Adrenal gland (tissue), 9 donors: ENCODE measurements at regions not wholly inside any gene's neighbourhood (a gene's known extent, or its start where the extent isn't known, plus 50 kb on each side); places are given as distances from the start of the nearest gene placed in this dataset.

Source experiments
- DNase-seq, 7 donors: peaks; one replicate each; pipeline ENCODE4 v3.0.0-alpha.2; 2019 to 2020
- H3K27ac ChIP-seq, 5 donors: fragments of 200-600 bp; sonication (generic) in 4 of 5; 1 replicate in 3 of 5; 2 replicates in 2 of 5; pipeline versions ENCODE4 v1.5.1 to v1.8.0; 2016 to 2020; ENCODE audit warnings: mild to moderate bottlenecking in 1 of 5
- H3K27me3 ChIP-seq: fragments of 200-600 bp; 2 replicates; pipeline ENCODE4 v1.8.0; 2021
- H3K36me3 ChIP-seq, 2 donors: fragments of 200-600 bp; replicated peaks in 1 of 2; 1 replicate in 1 of 2; 2 replicates in 1 of 2; pipeline versions ENCODE4 v1.5.1 to v1.8.0; 2018 to 2022
- H3K4me1 ChIP-seq, 2 donors: fragments of 200-600 bp; replicated peaks in 1 of 2; 1 replicate in 1 of 2; 2 replicates in 1 of 2; pipeline versions ENCODE4 v1.5.1 to v1.8.0; 2018 to 2021
- H3K4me3 ChIP-seq, 4 donors: fragments of 200-600 bp; sonication (generic) in 3 of 4; one replicate each; pipeline ENCODE4 v1.5.1; 2016 to 2018
- H3K9me3 ChIP-seq, 3 donors: fragments of 200-600 bp; sonication (generic) in 1 of 3; replicated peaks in 1 of 3; 1 replicate in 2 of 3; 2 replicates in 1 of 3; pipeline versions ENCODE4 v1.5.1 to v1.8.0; 2016 to 2021
- CTCF ChIP-seq, 6 experiments: fragments of 450-650 bp in 4 of 6; fragments of 200-600 bp in 2 of 6; sonication (generic) in 1 of 6; IDR thresholded peaks; 1 replicate in 5 of 6; 2 replicates in 1 of 6; pipeline versions ENCODE4 v1.5.1 to v1.8.0; 2016 to 2021; ENCODE audit warnings: antibody characterized with exemption in 6 of 6, mild to moderate bottlenecking in 2 of 6, moderate library complexity in 1 of 6
- POLR2A ChIP-seq, 2 donors: fragments of 450-650 bp; IDR thresholded peaks; one replicate each; pipeline ENCODE4 v1.6.1; 2017; ENCODE audit warnings: antibody characterized with exemption in 2 of 2, mild to moderate bottlenecking in 2 of 2, moderate library complexity in 1 of 2
- WGBS, 4 donors: extraction: QIAGEN DNeasy Blood & Tissue Kit in 2 of 4; methylation state at CpG; one replicate each; pipeline versions ENCODE4 v1.1.5 to v1.1.7; 2013 to 2017; 5-methylcytosine and 5-hydroxymethylcytosine counted together
- intact Hi-C, 2 donors: fragments of 100-400 bp; cut with DNase I; formaldehyde crosslinking; loops; one replicate each; pipeline versions ENCODE4 v1.14.1 to v1.15.0; 2022 to 2023
- donor health status: healthy with polysubstance abuse.
- donor health status: Bipolar disorder and iron deficiency.
- donor health status: DM: yes; HTN: yes; CAD: no.
- donor health status: DM: no; HTN: no; CAD: no.
- donor health status: DM: no; HTN: no; CAD: no.

GRCh38 chr6:105546754-105547153 lies 143.9 kb upstream of the PREP start:
- H3K27me3 ChIP-seq = no peaks in the 10 kb centered on the region
- no peak overlapping the region for H3K4me3 ChIP-seq
- H3K4me1 ChIP-seq = no peaks in the 10 kb centered on the region
- no peaks in the 10 kb centered on the region for H3K9me3 ChIP-seq
- no peak for DNase-seq
- no peaks in the 10 kb centered on the region for H3K36me3 ChIP-seq
- H3K27ac ChIP-seq = no peak overlapping the region
- no peak for TF ChIP-seq CTCF (IDR thresholded peaks at IDR 0.05)
- TF ChIP-seq POLR2A (IDR thresholded peaks at IDR 0.05) = no peak
- intact Hi-C loops = no loop called here
- 64 to 79% (median 68%) methylated on average over 2 of the region's 2 CpGs for WGBS, 4 donors

GRCh38 chr6:105545947-105546731 lies 143.3 kb upstream of the PREP start:
- H3K4me3 ChIP-seq = no peak overlapping the region
- TF ChIP-seq POLR2A (IDR thresholded peaks at IDR 0.05) (no peak), CTCF (IDR thresholded peaks at IDR 0.05) (no peak)
- H3K4me1 ChIP-seq = no peaks in the 10 kb centered on the region
- no peaks in the 10 kb centered on the region for H3K36me3 ChIP-seq
- intact Hi-C loops = no loop called here
- no peak overlapping the region for H3K27ac ChIP-seq
- no peaks in the 10 kb centered on the region for H3K27me3 ChIP-seq
- no peaks in the 10 kb centered on the region for H3K9me3 ChIP-seq
- DNase-seq = no peak
- 69 to 74% (median 72%) methylated on average over 11 of the region's 11 CpGs for WGBS, 4 donors

GRCh38 chr6:105545228-105545920 lies 142.5 kb upstream of the PREP start:
- Histone ChIP-seq H3K9me3 (no peaks in the 10 kb centered on the region), H3K27ac (no peak overlapping the region), H3K4me3 (no peak overlapping the region), H3K36me3 (no peaks in the 10 kb centered on the region), H3K4me1 (no peaks in the 10 kb centered on the region), H3K27me3 (no peaks in the 10 kb centered on the region)
- no peak for DNase-seq
- TF ChIP-seq POLR2A (IDR thresholded peaks at IDR 0.05) = no peak
- TF ChIP-seq CTCF (IDR thresholded peaks at IDR 0.05) = no peak
- WGBS, 4 donors = 80 to 89% (median 84%) methylated on average over 4 of the region's 4 CpGs
- intact Hi-C loops = no loop called here

GRCh38 chr6:105539911-105540310 lies 137.0 kb upstream of the PREP start:
- no peak for DNase-seq
- no peak overlapping the region for H3K27ac ChIP-seq
- no peaks in the 10 kb centered on the region for H3K9me3 ChIP-seq
- TF ChIP-seq CTCF (IDR thresholded peaks at IDR 0.05) (no peak), POLR2A (IDR thresholded peaks at IDR 0.05) (no peak)
- intact Hi-C loops = no loop called here
- WGBS, 4 donors = 84 to 92% (median 87%) methylated on average over 5 of the region's 5 CpGs
- no peaks in the 10 kb centered on the region for H3K4me1 ChIP-seq
- no peaks in the 10 kb centered on the region for H3K27me3 ChIP-seq
- no peak overlapping the region for H3K4me3 ChIP-seq
- no peaks in the 10 kb centered on the region for H3K36me3 ChIP-seq
